ENCODE measurements at regions not wholly inside any gene's neighbourhood (a gene's known extent, or its start where the extent isn't known, plus 50 kb on each side); places are given as distances from the start of the nearest gene placed in this dataset.

- no peak for TF ChIP-seq ZFX (IDR thresholded peaks at IDR 0.05)
- TF ChIP-seq CTCF (conservative IDR thresholded peaks at IDR 0.05), result no peak
- H3K27ac ChIP-seq, result no peak overlapping the region
Observed at GRCh38 chr5:147956064-147956841, 49.9 kb upstream of the C5orf46 start.
